Activated naive CD4-positive, alpha-beta T cell treated with anti-CD3 and anti-CD28 coated beads, Interleukin-2, amount 50 U/mL, for 24 hours (primary cell): ENCODE measurements at regions not wholly inside any gene's neighbourhood (a gene's known extent, or its start where the extent isn't known, plus 50 kb on each side); places are given as distances from the start of the nearest gene placed in this dataset.
A peak's percentile ranks its signal among the peaks of the same experiment; 100 is the strongest.

Experiments
- H3K27ac Mint-ChIP-seq: one replicate; pipeline ENCODE4 v1.8.0; 2021; ENCODE audit warnings: mild to moderate bottlenecking, mixed read lengths
- H3K27me3 Mint-ChIP-seq: one replicate; pipeline ENCODE4 v1.8.0; 2021; ENCODE audit warnings: mixed read lengths
- H3K36me3 Mint-ChIP-seq: one replicate; pipeline ENCODE4 v1.8.0; 2021; ENCODE audit warnings: mixed read lengths
- H3K4me1 Mint-ChIP-seq: one replicate; pipeline ENCODE4 v1.8.0; 2021; ENCODE audit warnings: mixed read lengths
- H3K4me3 Mint-ChIP-seq: one replicate; pipeline ENCODE4 v1.8.0; 2021; ENCODE audit warnings: mild to moderate bottlenecking, mixed read lengths
- H3K9me3 Mint-ChIP-seq: one replicate; pipeline ENCODE4 v1.8.0; 2021; ENCODE audit warnings: mixed read lengths

DNA sequence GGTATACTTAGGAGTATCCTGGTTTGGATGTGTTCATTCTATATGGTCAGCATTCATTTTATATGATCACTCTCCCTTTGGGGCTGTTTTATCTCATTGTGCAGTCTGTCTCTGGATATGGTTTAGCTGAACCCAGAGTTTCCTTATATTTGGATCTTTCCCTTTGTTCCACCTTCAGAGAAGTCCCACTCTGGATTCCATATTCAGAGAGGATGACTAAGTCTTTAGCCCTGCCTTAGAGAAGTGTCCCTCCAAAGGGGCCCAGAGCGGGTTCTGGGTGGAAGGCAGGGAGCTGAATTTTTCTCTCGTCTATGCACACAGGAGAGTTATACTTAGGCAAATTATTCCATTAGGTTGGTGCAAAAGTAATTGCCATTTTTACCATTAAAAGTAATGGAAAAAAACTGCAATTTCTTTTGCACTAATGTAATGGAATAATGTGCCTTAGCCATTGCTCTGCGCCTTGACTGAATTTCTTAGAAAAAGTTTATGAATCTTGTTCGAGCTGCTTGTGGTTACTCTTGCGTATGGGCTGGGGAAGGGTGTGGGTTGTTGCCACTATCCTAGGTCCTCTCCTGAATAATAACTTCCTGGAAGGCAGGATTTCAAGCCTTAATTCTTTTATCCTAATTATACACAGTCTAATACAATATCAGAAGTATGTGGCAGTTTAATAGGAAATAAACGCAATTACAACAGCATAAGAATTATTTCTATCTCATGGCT lies 74.2 kb upstream of the MTPN start:
- H3K27me3 Mint-ChIP-seq, result no peaks in the 10 kb centered on the region
- no peak overlapping the region for H3K4me3 Mint-ChIP-seq
- H3K4me1 Mint-ChIP-seq, result no peaks in the 10 kb centered on the region
- peaks cover 5% of the 10 kb centered on the region for H3K36me3 Mint-ChIP-seq
- peaks cover 3% of the 10 kb centered on the region for H3K9me3 Mint-ChIP-seq
- H3K27ac Mint-ChIP-seq, result no peak overlapping the region

DNA sequence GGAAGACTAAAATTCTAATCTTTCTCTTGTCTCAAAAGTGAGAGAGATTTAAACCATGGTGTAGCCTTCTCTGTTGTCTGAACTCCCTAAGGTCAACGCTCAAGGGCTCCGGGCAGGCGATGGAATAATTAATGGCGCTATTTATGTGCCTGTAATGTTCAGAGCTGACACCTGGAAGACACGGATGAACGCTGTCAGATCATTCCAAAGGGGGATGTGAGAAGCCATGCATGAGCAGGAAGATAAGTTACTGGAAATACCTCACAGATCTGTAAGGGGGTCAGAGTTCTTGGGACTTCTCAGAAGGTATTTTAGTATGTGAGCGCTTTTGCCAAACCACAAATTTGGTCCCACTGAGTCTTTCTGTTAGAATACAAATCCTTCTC lies 73.3 kb upstream of the MTPN start:
- H3K27ac Mint-ChIP-seq, result no peak overlapping the region
- H3K9me3 Mint-ChIP-seq, result no peaks in the 10 kb centered on the region
- no peaks in the 10 kb centered on the region for H3K27me3 Mint-ChIP-seq
- no peak overlapping the region for H3K4me3 Mint-ChIP-seq
- H3K4me1 Mint-ChIP-seq, result no peaks in the 10 kb centered on the region
- peaks cover 8% of the 10 kb centered on the region for H3K36me3 Mint-ChIP-seq

DNA sequence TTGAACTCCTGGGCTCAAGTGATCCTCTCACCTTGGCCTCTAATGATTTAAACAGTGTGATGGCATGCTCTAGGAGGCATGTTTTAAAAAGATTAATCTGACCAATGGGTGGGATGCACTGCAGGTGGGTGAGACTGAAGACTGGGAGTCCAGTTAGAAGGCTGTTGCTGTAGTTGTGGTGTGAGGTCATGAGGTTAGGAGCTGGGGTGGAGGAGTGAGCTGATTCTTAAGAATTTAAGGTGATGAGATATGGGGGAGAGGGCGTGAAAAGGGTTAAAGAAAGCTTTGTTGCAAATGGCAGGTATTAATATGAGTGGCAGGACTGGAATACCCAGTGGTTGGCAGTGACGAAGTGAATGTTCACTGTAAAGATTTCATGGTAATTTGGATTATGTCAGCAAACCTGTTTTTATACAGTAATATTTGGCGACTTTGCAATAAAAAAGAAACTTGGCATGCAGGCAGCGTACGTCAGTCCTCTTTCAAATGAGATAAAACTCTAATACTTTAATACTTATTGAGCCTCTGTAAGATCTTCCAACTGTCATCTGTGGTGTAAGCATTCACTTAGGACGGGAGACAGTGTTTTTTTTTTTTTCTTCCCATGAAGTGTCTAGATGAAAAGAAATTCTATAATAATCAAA lies 72.8 kb upstream of the MTPN start:
- Mint-ChIP-seq H3K27me3 (no peaks in the 10 kb centered on the region), H3K27ac (no peak overlapping the region), H3K36me3 (peaks cover 11% of the 10 kb centered on the region), H3K4me3 (no peak overlapping the region), H3K9me3 (no peaks in the 10 kb centered on the region), H3K4me1 (no peaks in the 10 kb centered on the region)

DNA sequence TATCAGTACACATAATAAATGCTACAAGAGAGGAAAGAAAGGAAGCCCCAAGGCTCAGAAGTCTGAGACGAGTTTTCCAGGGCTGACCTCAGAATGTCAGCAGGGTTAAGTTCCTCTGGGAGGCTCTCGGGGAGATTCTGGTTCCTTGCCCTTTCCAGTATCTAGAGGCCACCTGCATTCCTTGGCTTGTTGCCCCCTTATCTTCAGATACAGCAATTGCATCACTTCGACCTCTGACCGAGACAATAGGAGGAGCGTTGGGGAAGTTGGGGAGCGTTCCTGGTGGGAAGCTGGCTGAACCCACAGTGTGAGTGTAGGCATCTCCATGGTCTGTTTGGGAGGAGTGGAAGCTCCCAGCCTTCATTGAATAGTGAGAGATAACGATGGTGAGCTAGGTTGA lies 72.0 kb upstream of the MTPN start:
- Mint-ChIP-seq H3K36me3 (peaks cover 11% of the 10 kb centered on the region), H3K4me3 (no peak overlapping the region), H3K27me3 (no peaks in the 10 kb centered on the region), H3K4me1 (no peaks in the 10 kb centered on the region), H3K27ac (no peak overlapping the region), H3K9me3 (no peaks in the 10 kb centered on the region)

DNA sequence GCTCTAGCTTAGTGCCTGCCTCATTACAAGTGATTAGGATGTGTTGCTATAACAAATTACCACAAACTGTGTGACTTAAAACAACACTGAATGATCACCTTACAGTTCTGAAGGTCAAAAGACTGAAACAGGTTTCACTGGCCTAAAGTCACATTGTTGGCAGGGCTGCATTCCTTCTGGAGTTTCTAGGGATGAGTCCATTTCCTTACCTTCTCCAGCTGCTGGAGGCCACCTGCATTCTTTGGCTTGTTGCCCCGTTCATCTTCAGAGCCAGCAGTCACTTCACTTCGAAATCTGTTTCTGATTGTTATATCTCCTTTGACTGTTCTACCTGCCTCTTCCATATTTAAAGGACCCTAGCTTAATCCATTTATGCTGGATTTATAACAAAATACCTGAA lies 69.4 kb upstream of the MTPN start:
- Mint-ChIP-seq H3K27ac (no peak overlapping the region), H3K4me3 (no peak overlapping the region), H3K4me1 (no peaks in the 10 kb centered on the region), H3K27me3 (no peaks in the 10 kb centered on the region), H3K9me3 (no peaks in the 10 kb centered on the region), H3K36me3 (peaks cover 11% of the 10 kb centered on the region)

DNA sequence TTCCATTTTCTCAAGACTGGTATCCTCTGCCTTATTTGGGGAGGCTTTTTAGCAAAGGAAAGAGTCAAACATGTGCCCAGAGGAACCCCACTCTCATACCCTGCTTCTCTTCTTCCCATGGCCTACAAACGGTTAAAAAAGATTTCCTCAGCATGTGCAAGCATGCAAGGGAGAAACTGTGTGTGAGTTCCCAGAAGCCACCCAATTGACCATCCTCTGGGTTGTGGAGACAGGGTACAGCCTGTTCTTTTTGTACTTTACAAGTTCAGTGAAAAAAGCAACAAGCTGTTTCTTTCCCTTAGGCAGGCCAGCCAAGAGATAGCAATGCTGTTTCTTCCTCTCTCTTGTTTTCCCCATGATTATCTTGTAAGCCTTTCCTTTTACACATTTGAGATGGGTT lies 68.8 kb upstream of the MTPN start:
- H3K4me3 Mint-ChIP-seq, result no peak overlapping the region
- peaks cover 11% of the 10 kb centered on the region for H3K36me3 Mint-ChIP-seq
- no peaks in the 10 kb centered on the region for H3K4me1 Mint-ChIP-seq
- no peak overlapping the region for H3K27ac Mint-ChIP-seq
- no peaks in the 10 kb centered on the region for H3K9me3 Mint-ChIP-seq
- H3K27me3 Mint-ChIP-seq, result no peaks in the 10 kb centered on the region

DNA sequence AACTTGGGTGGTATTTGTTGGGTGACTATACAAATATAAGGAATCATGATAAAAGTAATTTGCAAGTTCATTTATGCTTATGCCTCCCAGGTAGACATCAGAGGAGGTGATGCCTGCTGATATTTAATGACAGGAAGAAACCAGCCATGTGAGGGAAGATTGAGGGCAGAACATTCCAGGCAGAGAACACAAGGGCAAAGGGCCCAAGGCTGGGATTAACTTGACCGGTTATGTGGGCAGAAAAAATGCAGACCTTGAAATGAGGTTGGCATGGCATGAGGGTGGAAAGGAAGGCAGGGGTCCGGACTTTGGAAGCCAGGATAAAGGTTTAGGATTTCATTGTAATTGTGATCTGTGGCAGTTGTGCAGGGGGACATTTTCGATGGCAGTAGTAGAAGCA lies 68.0 kb upstream of the MTPN start:
- Mint-ChIP-seq H3K36me3 (peaks cover 11% of the 10 kb centered on the region), H3K27ac (no peak overlapping the region), H3K4me1 (no peaks in the 10 kb centered on the region), H3K9me3 (no peaks in the 10 kb centered on the region), H3K27me3 (no peaks in the 10 kb centered on the region), H3K4me3 (no peak overlapping the region)

DNA sequence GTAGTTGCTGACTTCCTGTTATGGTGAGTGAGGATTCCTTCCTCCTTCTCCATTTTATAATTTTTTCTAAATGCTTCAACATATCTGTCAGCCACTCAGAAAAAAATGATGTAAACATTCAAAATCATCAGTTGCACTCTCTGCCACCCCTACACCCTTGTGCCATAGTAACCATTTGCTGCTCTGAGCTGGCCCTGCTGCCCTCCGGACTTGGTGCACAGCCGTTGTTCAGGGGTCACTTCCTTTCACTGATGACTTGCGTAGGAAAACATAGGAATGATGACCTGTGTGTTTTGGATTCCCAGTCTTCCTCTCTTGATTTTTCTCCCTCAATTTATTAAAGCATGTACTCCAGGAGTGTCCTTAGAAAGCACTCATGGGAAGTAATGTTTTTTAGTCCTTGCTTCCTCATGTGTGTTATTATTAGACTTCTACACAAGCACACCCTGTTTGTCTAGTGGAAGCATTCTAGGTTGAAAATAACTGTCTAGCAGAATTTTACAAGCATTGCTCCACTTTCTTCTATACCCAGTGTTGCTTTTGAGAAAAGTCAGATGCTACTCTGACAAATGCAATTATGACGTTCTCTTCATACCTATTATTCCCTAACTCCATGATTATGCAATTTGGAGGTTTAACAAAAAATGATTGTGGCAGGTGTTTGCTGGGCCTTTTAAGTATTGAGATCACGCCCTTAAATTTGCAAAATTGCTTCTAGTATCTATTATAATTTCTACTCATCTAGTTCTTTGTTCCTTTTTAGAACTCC lies 62.6 kb upstream of the MTPN start:
- no peak overlapping the region for H3K4me3 Mint-ChIP-seq
- no peak overlapping the region for H3K27ac Mint-ChIP-seq
- H3K4me1 Mint-ChIP-seq, result no peaks in the 10 kb centered on the region
- no peaks in the 10 kb centered on the region for H3K27me3 Mint-ChIP-seq
- no peaks in the 10 kb centered on the region for H3K9me3 Mint-ChIP-seq
- peaks cover 5% of the 10 kb centered on the region for H3K36me3 Mint-ChIP-seq

DNA sequence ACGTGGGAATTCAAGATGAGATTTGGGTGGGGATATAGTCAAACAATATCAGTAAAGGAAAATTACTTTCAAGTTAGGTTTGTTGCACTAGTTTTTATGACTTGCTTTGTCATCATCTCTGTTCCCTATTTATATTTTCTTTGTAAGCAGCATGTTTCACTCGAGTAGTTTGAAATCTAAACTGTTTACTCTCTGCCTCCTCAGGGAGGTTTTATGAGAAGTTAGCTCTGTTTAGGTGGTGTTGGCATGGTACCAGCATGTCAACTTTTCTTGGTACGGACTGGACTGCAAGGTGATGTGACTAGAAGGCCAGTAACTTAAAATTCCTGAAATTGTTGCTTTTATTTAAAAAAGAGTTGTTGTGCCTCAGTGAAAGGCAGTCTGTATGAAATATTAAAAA lies 59.2 kb upstream of the MTPN start:
- H3K27ac Mint-ChIP-seq, result no peak overlapping the region
- no peak overlapping the region for H3K4me3 Mint-ChIP-seq
- H3K4me1 Mint-ChIP-seq, result peaks cover 7% of the 10 kb centered on the region
- H3K27me3 Mint-ChIP-seq, result no peaks in the 10 kb centered on the region
- peaks cover 6% of the 10 kb centered on the region for H3K36me3 Mint-ChIP-seq
- H3K9me3 Mint-ChIP-seq, result no peaks in the 10 kb centered on the region

DNA sequence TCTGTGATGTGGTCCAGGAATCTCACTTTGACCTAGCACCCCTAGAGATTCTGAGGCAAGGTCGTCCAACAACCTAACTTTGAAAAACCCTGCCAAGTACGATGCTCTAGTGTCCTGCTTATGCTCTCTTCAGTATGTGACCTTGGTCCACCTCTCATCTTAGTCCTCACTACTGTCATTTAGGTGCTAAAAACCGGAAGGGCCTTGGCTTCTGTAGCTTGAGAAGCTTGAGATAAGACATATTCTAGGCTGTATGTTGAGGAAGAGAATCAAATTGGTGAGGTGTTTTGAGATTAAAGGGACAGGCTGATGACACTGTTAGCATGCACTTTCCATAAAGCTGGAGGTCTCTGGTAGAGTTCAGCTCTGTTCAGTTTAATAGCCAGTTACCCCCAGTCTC lies 57.0 kb upstream of the MTPN start:
- H3K27ac Mint-ChIP-seq, result no peak overlapping the region
- no peaks in the 10 kb centered on the region for H3K27me3 Mint-ChIP-seq
- no peaks in the 10 kb centered on the region for H3K9me3 Mint-ChIP-seq
- H3K36me3 Mint-ChIP-seq, result peaks cover 6% of the 10 kb centered on the region
- peaks cover 13% of the 10 kb centered on the region for H3K4me1 Mint-ChIP-seq
- H3K4me3 Mint-ChIP-seq, result no peak overlapping the region

DNA sequence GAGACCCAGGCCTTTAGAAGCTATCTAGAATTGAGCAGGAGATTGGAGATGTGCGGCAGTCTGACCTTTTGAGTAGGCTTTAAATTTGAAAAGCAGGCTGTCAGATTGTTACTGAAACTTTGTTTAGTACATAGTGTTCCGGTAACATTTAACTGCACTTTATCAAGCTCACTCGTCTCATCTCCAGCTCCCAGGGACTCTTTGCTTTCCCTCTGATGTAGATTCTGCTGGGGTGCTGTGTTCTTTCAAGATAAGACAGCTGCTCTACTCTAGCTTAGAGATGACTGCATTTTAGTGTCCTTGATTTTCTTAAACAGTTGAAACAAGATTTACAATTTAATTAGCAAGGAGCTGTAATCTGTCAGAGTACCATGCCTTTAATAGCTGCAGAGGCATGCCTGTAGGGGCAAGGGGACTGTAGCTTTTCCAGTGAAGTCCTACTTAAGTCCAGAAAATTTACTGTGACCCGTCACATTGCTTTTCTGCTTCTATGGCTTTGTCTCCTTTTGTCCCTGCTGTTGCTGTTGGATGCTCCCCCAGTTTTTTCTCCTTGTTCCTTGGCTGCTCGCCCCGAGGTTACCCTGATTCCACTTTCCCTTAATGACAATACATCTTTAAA lies 56.4 kb upstream of the MTPN start:
- no peak overlapping the region for H3K27ac Mint-ChIP-seq
- H3K9me3 Mint-ChIP-seq, result no peaks in the 10 kb centered on the region
- H3K36me3 Mint-ChIP-seq, result peaks cover 6% of the 10 kb centered on the region
- no peaks in the 10 kb centered on the region for H3K27me3 Mint-ChIP-seq
- H3K4me1 Mint-ChIP-seq, result peaks cover 13% of the 10 kb centered on the region
- H3K4me3 Mint-ChIP-seq, result no peak overlapping the region

DNA sequence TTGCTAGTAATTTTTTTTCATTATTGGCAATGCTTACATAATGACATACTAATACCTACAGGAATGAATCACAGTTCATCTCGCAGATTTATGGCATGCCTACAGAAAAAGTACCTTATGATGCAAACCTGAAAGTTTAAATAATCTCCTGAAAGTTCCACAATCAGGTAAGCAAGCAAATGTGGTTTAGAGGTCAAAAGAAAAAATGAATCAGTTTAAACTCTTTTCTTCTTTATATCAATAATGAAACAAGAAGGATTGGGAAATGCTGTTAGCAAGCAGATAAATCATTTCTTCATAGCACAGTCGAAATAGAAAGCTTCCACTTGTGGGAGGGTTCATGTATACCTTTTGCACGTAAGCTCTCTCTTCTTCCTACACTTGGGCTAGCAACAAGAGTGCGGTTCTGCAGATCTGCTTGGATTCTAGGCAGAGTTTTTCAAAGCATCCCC lies 53.7 kb upstream of the MTPN start:
- no peaks in the 10 kb centered on the region for H3K9me3 Mint-ChIP-seq
- no peaks in the 10 kb centered on the region for H3K27me3 Mint-ChIP-seq
- peaks cover 8% of the 10 kb centered on the region for H3K36me3 Mint-ChIP-seq
- H3K27ac Mint-ChIP-seq, result peak overlapping the region; percentile 20
- no peak overlapping the region for H3K4me3 Mint-ChIP-seq
- H3K4me1 Mint-ChIP-seq, result peaks cover 13% of the 10 kb centered on the region

DNA sequence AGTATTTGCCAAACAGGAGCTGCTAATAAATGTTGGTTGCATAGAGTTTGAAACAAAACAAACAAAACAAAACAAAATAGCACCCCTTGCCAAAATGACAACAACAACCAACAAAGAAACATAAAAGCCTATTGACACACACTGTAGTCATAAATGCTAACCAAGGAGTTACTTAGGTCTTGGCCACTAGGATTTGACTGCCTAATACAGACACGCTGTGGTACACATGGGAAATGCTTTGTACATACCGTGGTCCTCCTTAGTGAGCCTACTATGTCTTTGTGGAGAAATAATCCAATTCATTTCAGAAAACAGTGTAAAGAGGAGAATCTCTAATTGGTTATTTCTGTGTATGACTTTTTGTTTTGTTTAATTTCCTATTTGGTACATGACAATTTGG lies 53.2 kb upstream of the MTPN start:
- Mint-ChIP-seq H3K9me3 (no peaks in the 10 kb centered on the region), H3K27me3 (no peaks in the 10 kb centered on the region), H3K27ac (no peak overlapping the region), H3K4me3 (no peak overlapping the region), H3K4me1 (peaks cover 13% of the 10 kb centered on the region), H3K36me3 (peaks cover 8% of the 10 kb centered on the region)

DNA sequence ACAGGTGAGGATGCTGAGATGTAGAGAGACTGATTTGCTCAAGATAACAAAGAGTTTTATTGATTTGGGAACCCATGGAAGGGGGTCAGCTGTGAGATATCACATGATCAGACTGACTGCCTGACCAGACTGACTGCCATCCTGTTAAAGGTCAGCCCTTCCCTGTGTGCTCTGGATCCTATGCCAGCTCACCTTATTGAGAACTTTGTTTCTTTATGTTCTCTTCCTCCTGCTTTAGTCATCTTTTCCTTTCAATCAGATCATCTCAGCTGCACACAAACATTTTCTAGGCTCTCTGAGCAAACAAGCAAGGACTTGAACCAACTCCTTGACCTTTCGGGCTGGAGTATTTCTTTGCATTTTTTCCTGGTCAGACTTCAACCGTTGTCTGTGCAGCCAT lies 50.0 kb upstream of the MTPN start:
- H3K4me3 Mint-ChIP-seq, result no peak overlapping the region
- no peaks in the 10 kb centered on the region for H3K9me3 Mint-ChIP-seq
- peaks cover 12% of the 10 kb centered on the region for H3K4me1 Mint-ChIP-seq
- H3K27ac Mint-ChIP-seq, result no peak overlapping the region
- H3K27me3 Mint-ChIP-seq, result no peaks in the 10 kb centered on the region
- peaks cover 6% of the 10 kb centered on the region for H3K36me3 Mint-ChIP-seq
